Right lung (tissue), 2 donors: ENCODE measurements at regions not wholly inside any gene's neighbourhood (a gene's known extent, or its start where the extent isn't known, plus 50 kb on each side); places are given as distances from the start of the nearest gene placed in this dataset.
"Not testable (repeated sequence)": the region's sequence is repeated elsewhere in the genome, so short reads cannot be mapped to it uniquely, and the experiment has no call there.

Experiments used
- DNase-seq, 2 donors: peaks; one replicate each; pipeline ENCODE4 v3.0.0-alpha.2; 2013

GRCh38 chr4:141524841-141525240 is 111.5 kb upstream of the IL15 start:
- DNase-seq: no peak

GRCh38 chr4:141530627-141531026 is 105.8 kb upstream of the IL15 start:
- DNase-seq: no peak

- no peak for DNase-seq
Measured at GRCh38 chr4:141534985-141535384, 101.4 kb upstream of the IL15 start.

GRCh38 chr4:141538001-141538400 is 98.4 kb upstream of the IL15 start:
- DNase-seq: no peak

GRCh38 chr4:141540643-141541042 is 95.7 kb upstream of the IL15 start:
- DNase-seq: no peak

- DNase-seq: no peak
Measured at GRCh38 chr4:141541851-141542250, 94.5 kb upstream of the IL15 start.

- DNase-seq: no peak
Measured at GRCh38 chr4:141543176-141543575, 93.2 kb upstream of the IL15 start.

- DNase-seq: no peak
Measured at GRCh38 chr4:141543706-141544105, 92.7 kb upstream of the IL15 start.

- DNase-seq: no peak
Measured at GRCh38 chr4:141548791-141549190, 87.6 kb upstream of the IL15 start.

- no peak for DNase-seq
Measured at GRCh38 chr4:141560056-141560455, 76.3 kb upstream of the IL15 start.

GRCh38 chr4:141562649-141563048 is 73.7 kb upstream of the IL15 start:
- no peak for DNase-seq

- DNase-seq: no peak
Measured at GRCh38 chr4:141563723-141564122, 72.7 kb upstream of the IL15 start.

- DNase-seq: not testable (repeated sequence)
Measured at GRCh38 chr4:141564961-141565360, 71.4 kb upstream of the IL15 start.

- DNase-seq: no peak
Measured at GRCh38 chr4:141565379-141566089, 70.8 kb upstream of the IL15 start.

GRCh38 chr4:141567326-141567915 is 69.0 kb upstream of the IL15 start:
- DNase-seq: no peak

GRCh38 chr4:141569141-141569540 is 67.2 kb upstream of the IL15 start:
- no peak for DNase-seq

GRCh38 chr4:141570290-141570689 is 66.1 kb upstream of the IL15 start:
- DNase-seq: no peak

- no peak for DNase-seq
Measured at GRCh38 chr4:141571362-141571761, 65.0 kb upstream of the IL15 start.

- no peak for DNase-seq
Measured at GRCh38 chr4:141571793-141572192, 64.6 kb upstream of the IL15 start.

GRCh38 chr4:141573678-141574077 is 62.7 kb upstream of the IL15 start:
- DNase-seq: no peak

GRCh38 chr4:141575884-141576283 is 60.5 kb upstream of the IL15 start:
- DNase-seq: peak; percentile 52 to 59

GRCh38 chr4:141576585-141577110 is 59.7 kb upstream of the IL15 start:
- no peak for DNase-seq

GRCh38 chr4:141578451-141578850 is 57.9 kb upstream of the IL15 start:
- peak; percentile 44 to 55 for DNase-seq

GRCh38 chr4:141580523-141580922 is 55.9 kb upstream of the IL15 start:
- no peak for DNase-seq
